ENCODE measurements at regions not wholly inside any gene's neighbourhood (a gene's known extent, or its start where the extent isn't known, plus 50 kb on each side); places are given as distances from the start of the nearest gene placed in this dataset.
"Not testable (repeated sequence)": the region's sequence is repeated elsewhere in the genome, so short reads cannot be mapped to it uniquely, and the experiment has no call there.

DNA sequence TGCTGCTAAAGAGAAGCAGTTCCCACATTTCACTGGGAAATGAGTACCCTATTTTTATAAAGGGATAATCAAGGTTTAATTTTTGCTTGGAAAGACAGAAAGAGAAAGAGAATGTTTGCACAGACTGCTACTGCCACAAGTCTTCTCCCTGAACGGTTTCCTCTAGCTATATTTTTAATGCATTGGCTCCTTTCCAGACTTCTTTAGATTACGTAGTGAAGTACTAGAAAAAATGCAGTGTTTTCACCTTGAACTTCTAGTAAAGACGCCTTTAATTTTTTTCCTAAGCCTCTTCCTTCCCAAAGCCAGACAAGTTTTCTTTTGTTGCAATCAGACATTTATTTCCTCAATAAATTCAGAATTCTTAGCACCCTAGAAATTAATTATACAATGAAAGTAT, 248.3 kb upstream of the CCDC54 start:
- no peak for DNase-seq

GRCh38 chr3:107130089-107130700, 247.0 kb upstream of the CCDC54 start:
- DNase-seq = no peak

GRCh38 chr3:107132674-107133073, 244.6 kb upstream of the CCDC54 start:
- no peak for DNase-seq

DNA sequence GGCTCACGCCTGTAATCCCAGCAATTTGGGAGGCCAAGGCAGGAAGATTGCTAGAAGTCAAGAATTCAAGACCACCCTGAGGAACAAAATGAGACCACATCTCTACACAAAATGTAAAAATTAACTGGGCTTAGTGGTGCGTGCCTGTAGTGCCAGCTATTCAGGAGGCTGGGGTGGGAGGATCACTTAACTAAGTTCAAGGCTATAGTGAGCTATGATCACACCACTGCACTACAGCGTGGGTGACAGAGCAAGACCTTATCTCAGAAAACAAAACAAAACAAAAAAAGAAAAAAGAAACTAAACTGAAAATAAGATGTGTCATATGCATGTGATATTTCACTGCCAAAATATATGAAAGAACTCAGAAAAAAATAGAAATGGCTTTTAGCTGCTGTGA, 243.3 kb upstream of the CCDC54 start:
- DNase-seq = no peak

DNA sequence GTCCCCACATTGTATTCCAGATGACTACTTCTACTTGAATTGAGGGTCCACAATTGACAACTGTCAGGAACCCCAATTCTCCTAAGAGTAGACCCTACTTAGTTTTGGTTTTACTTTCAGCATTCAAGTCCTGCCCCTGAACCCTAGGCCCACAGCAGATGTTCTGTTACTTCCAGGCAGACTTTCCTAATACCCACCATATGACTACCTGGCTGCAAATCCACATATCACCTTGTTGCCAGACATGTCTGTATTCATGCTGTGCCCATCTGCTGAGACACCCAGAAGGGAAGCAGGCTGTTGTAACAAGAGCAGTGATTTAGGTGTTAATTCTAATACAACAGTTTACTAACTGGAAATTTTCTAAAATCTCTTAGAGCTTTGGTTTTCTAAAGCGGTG, 235.1 kb upstream of the CCDC54 start:
- no peak for DNase-seq

- DNase-seq = no peak
These were observed 234.3 kb upstream of the CCDC54 start for GRCh38 chr3:107142786-107143575.

- DNase-seq = no peak
These were observed 226.6 kb upstream of the CCDC54 start for GRCh38 chr3:107150675-107151074.

GRCh38 chr3:107153981-107154380, 223.3 kb upstream of the CCDC54 start:
- DNase-seq = no peak

DNA sequence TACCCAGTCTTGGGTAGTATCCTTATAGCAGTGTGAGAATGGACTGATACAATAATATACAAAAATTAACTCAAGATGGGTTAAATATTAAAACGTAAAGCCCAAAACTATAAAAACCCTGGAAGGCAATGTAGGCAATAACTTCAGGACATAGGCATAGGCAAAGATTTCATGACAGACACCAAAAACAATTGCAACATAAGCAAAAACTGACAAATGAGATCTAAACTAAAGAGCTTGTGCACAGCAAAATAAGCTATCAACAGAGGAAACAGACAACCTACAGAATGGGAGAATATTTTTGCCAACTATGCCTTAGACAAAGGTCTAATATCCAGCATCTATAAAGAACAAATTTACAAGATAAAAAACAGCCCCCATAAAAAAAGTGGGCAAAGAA, 204.8 kb upstream of the CCDC54 start:
- no peak for DNase-seq

GRCh38 chr3:107184375-107184774, 192.9 kb upstream of the CCDC54 start:
- no peak for DNase-seq

GRCh38 chr3:107188262-107188661, 189.0 kb upstream of the CCDC54 start:
- no peak for DNase-seq

DNA sequence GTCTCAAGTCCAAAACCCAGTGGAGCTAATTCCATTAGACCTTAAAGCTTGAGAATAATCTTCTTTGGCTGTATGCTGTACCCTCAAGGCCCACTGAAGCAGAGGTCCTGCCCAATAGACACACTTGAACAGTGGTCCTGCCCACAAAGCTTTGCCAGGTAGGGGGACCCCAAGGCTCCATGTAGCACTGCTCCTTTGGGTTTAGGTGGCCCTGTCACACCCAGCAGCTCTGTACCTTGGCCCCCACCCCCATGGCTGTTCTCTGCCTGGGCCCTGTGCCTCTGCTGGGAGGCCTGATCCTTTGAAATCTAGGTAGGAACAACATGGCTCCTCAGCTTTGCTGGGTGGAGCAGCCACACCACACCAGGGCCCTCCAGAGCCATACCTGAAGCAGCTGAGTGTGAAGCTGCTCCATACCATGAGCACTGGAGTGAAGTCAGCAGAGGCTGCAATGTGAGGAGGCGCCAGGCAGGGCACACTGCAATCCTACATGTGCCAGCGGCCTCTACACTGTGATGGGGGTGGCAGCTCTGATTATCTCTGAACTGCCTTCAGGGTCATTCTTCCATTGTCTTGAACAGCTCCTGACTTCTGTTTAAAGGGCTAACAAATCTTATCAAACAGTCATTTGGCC, 188.0 kb upstream of the CCDC54 start:
- DNase-seq = no peak

DNA sequence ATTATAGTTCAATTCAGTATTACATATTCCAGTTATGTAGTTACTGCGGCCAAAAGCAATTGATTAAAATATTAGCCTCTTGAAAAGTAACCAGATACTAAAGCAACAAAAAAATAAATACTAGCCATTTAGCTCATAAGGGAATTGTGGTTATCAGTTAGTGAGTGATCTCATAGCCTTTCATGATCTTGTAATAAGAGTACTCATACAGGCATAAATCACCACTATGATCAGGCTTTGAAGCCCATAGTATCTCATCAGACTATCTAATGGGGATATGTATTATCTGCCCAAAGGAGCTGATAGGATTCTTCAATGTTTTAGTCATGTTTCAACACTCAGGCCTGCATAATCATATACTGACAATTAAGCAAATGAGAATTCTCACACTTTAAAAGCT, 184.1 kb upstream of the CCDC54 start:
- DNase-seq = no peak

GRCh38 chr3:107198581-107199181, 178.6 kb upstream of the CCDC54 start:
- DNase-seq = no peak

DNA sequence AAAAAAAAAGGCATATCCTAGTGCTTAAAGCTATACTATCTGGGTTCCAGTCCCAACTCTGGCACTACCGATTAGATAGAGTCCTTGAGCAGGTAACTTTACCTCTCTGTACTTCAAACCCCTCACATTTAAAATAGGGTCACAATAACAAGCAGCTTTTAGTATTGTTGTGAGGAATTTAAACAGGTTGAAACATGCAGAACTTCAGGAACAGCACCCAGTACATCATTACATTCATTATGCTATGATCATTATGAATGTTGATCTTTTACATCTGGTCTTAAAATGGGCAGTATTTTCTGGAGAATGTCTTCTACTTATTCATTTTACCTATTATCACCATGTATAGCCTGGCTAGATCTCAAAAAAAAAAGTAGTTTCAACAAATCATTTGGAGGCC, 176.1 kb upstream of the CCDC54 start:
- no peak for DNase-seq

DNA sequence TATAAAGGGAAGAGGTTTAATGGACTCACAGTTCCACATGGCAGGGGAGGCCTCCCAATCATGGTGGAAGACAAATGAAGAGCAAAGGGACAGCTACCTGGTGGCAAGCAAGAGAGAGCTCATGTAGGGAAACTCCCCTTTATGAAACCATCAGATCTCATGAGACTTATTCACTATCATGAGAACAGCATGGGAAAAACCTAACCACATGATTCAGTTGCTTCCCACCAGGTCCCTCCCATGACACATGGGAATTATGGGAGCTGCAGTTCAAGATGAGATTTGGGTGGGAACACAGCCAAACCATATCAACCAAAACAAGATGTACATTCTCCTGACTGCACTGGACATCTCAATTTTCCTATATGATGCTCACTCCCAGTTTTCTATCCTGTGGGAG, 174.4 kb upstream of the CCDC54 start:
- not testable (repeated sequence) for DNase-seq

- DNase-seq = no peak
These were observed 173.1 kb upstream of the CCDC54 start for GRCh38 chr3:107204121-107204520.

DNA sequence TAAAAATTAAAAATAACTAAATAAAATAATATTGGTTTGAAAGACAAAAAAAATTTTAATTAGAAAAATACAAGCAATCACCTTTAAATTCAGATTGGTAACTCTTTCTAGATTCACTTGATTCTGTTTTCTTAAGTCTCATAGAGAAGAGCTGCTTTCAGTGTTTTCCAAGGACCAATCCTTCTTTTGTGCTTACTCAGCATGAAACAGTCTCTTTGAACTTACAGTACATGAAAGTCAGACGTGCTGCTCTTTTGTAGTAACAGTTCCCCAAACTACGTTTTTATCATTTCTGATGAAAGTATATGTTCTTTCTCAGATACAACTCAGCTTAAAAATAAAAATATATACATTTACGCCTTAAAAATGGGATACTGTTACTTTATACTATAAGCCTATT, 171.9 kb upstream of the CCDC54 start:
- no peak for DNase-seq

DNA sequence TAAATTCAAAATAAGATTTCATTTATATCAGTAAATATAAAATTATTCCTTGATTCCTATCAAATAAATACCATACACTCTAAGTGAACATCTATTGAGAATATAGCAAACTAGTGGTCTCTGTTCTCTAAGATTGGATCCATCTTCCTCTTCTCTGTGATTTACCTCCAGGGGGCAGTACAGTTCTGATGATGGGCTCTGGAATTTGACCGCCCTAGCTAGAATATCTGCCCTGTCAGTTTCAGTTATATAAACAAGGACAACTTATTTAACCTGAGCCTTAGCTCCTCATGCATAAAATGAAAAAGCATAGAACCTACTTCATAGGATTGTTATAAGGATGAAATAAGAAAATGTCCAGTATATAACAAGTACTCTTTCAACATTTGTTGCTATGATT, 171.1 kb upstream of the CCDC54 start:
- DNase-seq = no peak

- DNase-seq = no peak
These were observed 170.3 kb upstream of the CCDC54 start for GRCh38 chr3:107206945-107207344.

- no peak for DNase-seq
These were observed 169.1 kb upstream of the CCDC54 start for GRCh38 chr3:107208100-107208499.

GRCh38 chr3:107208796-107209195, 168.4 kb upstream of the CCDC54 start:
- no peak for DNase-seq

DNA sequence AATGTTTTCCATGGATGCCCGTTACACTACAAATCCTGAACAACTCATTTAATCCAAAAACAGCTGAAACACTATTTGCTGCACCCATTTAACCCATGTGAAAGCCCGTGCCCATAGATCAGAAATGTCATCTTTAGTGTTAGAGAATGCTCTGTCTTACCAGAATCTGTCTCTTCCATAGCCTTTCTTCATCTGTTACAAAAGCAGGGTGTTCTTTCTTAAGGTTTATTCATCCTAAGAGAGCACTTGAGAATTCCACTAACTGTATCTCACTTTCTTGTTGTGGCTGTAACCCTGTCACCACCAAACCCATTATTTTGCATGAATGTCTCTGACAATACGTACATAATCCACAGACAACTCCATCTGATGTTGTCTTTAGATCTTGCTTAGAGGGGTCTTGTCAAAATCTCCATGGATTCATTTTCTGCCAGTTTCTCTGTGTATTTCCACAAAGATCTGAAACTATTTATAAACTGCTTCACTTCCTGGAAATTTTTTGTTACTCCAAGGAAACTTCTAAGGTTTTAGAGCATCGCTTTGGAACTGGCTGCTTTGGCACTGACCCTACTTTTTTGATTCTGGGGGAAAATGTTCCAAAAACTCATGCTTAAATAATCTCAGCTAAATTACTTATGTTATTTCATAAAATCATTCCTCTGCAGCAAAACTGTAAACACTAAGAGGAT, 167.8 kb upstream of the CCDC54 start:
- no peak for DNase-seq
